Thyroid gland (tissue), 4 donors: ENCODE measurements at regions not wholly inside any gene's neighbourhood (a gene's known extent, or its start where the extent isn't known, plus 50 kb on each side); places are given as distances from the start of the nearest gene placed in this dataset.

ENCODE experiments used
- CTCF ChIP-seq, 6 experiments: fragments of 200-600 bp in 3 of 6; fragments of 450-650 bp in 3 of 6; sonication (generic) in 3 of 6; IDR thresholded peaks; one replicate each; pipeline ENCODE4 v1.5.1; 2016 to 2019; ENCODE audit warnings: antibody characterized with exemption in 6 of 6, mild to moderate bottlenecking in 2 of 6, inconsistent platforms in 1 of 6, moderate library complexity in 1 of 6
- POLR2A ChIP-seq, 2 donors: fragments of 450-650 bp; IDR thresholded peaks; one replicate each; pipeline ENCODE4 v1.6.1; 2017; ENCODE audit warnings: antibody characterized with exemption in 2 of 2, mild to moderate bottlenecking in 2 of 2, moderate library complexity in 1 of 2

GRCh38 chr11:11119917-11120316 is 233.1 kb downstream of the CSNK2A3 start:
- TF ChIP-seq CTCF (IDR thresholded peaks at IDR 0.05) (no peak), POLR2A (IDR thresholded peaks at IDR 0.05) (no peak)
